GM23338 (cell line): ENCODE measurements at regions not wholly inside any gene's neighbourhood (a gene's known extent, or its start where the extent isn't known, plus 50 kb on each side); places are given as distances from the start of the nearest gene placed in this dataset.

Experiments used
- ATAC-seq: fragments of 200-7000 bp; cut with Tn5 transposase; 3 replicates; pipeline ENCODE4 v1.9.1; 2020
- DNase-seq: peaks from one replicate; pipeline ENCODE4 v3.0.0-alpha.2; 2015; ENCODE audit warnings: low spot score
- H2AFZ ChIP-seq: fragments of 200-600 bp; sonication (generic); 2 replicates; pipeline ENCODE4 v1.8.0; 2016; ENCODE audit warnings: antibody characterized with exemption, mild to moderate bottlenecking, moderate library complexity
- H3F3A ChIP-seq: fragments of 200-600 bp; sonication (generic); replicated peaks from 2 replicates; pipeline ENCODE4 v1.8.0; 2017; ENCODE audit warnings: antibody characterized with exemption, mixed run types, low read depth
- H3K27ac ChIP-seq: fragments of 200-600 bp; sonication (generic); 2 replicates; pipeline ENCODE4 v1.6.1; 2016; ENCODE audit warnings: low read depth
- H3K27me3 ChIP-seq: fragments of 200-600 bp; sonication (generic); 2 replicates; pipeline ENCODE4 v1.8.0; 2016; ENCODE audit warnings: mild to moderate bottlenecking, mixed run types, moderate library complexity; ENCODE audit not compliant: insufficient read depth
- H3K36me3 ChIP-seq: fragments of 200-600 bp; sonication (generic); 2 replicates; pipeline ENCODE4 v1.8.0; 2016; ENCODE audit warnings: mild to moderate bottlenecking; ENCODE audit not compliant: insufficient read depth
- H3K4me1 ChIP-seq: fragments of 200-600 bp; sonication (generic); 2 replicates; pipeline ENCODE4 v1.8.0; 2016; ENCODE audit warnings: mild to moderate bottlenecking, moderate library complexity; ENCODE audit not compliant: insufficient read depth
- H3K4me2 ChIP-seq: fragments of 200-600 bp; sonication (generic); 2 replicates; pipeline ENCODE4 v1.7.1; 2017; ENCODE audit warnings: mixed run types
- H3K4me3 ChIP-seq: fragments of 200-600 bp; sonication (generic); 2 replicates; pipeline ENCODE4 v1.6.1; 2016; ENCODE audit warnings: mixed run types
- H3K79me2 ChIP-seq: fragments of 200-600 bp; sonication (generic); replicated peaks from 2 replicates; pipeline ENCODE4 v1.8.0; 2017; ENCODE audit warnings: mild to moderate bottlenecking; ENCODE audit not compliant: insufficient read depth
- H3K9me2 ChIP-seq: fragments of 200-600 bp; sonication (generic); 2 replicates; pipeline ENCODE4 v1.8.0; 2017; ENCODE audit not compliant: insufficient read depth
- H4K20me1 ChIP-seq: fragments of 200-600 bp; sonication (generic); replicated peaks from 2 replicates; pipeline ENCODE4 v1.8.0; 2017; ENCODE audit warnings: mild to moderate bottlenecking; ENCODE audit not compliant: insufficient read depth
- H3K27ac Mint-ChIP-seq: 2 replicates; pipeline ENCODE4 v1.8.0; 2020; ENCODE audit warnings: inconsistent platforms, mild to moderate bottlenecking, moderate library complexity, mixed read lengths
- H3K27me3 Mint-ChIP-seq: 3 replicates; pipeline ENCODE4 v1.8.0; 2022; ENCODE audit warnings: low read depth, mild to moderate bottlenecking, moderate library complexity, mixed read lengths, inconsistent platforms; ENCODE audit not compliant: insufficient read depth, poor library complexity
- H3K36me3 Mint-ChIP-seq: 3 replicates; pipeline ENCODE4 v1.8.0; 2021; ENCODE audit warnings: low read depth, mild to moderate bottlenecking, inconsistent platforms, moderate library complexity, mixed read lengths
- H3K4me1 Mint-ChIP-seq: 3 replicates; pipeline ENCODE4 v1.8.0; 2020; ENCODE audit warnings: mild to moderate bottlenecking, inconsistent platforms, mixed read lengths
- H3K4me3 Mint-ChIP-seq: 3 replicates; pipeline ENCODE4 v1.8.0; 2021; ENCODE audit warnings: moderate library complexity, mild to moderate bottlenecking, inconsistent platforms, mixed read lengths
- H3K9me3 Mint-ChIP-seq: 3 replicates; pipeline ENCODE4 v1.8.0; 2020; ENCODE audit warnings: moderate library complexity, mild to moderate bottlenecking, inconsistent platforms, mixed read lengths
- CREB1 ChIP-seq: fragments of 250-450 bp; sonication (Bioruptor Pico); IDR thresholded peaks from 2 replicates; pipeline ENCODE4 v1.5.0; 2020; ENCODE audit warnings: low read depth, mild to moderate bottlenecking, moderate library complexity
- EZH2 ChIP-seq: fragments of 200-600 bp; sonication (generic); IDR thresholded peaks from one replicate; pipeline ENCODE4 v1.8.0; 2017; ENCODE audit warnings: antibody characterized with exemption, mild to moderate bottlenecking, low read depth; ENCODE audit not compliant: unreplicated experiment
- EZH2phosphoT487 ChIP-seq: fragments of 200-600 bp; sonication (generic); IDR thresholded peaks from one replicate; pipeline ENCODE4 v1.8.1; 2018; ENCODE audit warnings: antibody characterized with exemption; ENCODE audit not compliant: unreplicated experiment
- JUNB ChIP-seq: IDR thresholded peaks from one replicate; pipeline ENCODE4 v1.6.1; 2016; ENCODE audit warnings: antibody characterized with exemption; ENCODE audit not compliant: unreplicated experiment
- NANOG ChIP-seq: IDR thresholded peaks from 2 replicates; pipeline ENCODE4 v1.6.1; 2016; ENCODE audit warnings: antibody characterized with exemption, borderline replicate concordance
- POLR2AphosphoS5 ChIP-seq: IDR thresholded peaks from 2 replicates; pipeline ENCODE4 v1.6.1; 2016; ENCODE audit warnings: antibody characterized with exemption, low read depth
- STAT1 ChIP-seq: IDR thresholded peaks from one replicate; pipeline ENCODE4 v1.6.1; 2016; ENCODE audit warnings: antibody characterized with exemption; ENCODE audit not compliant: unreplicated experiment
- ZNF114 ChIP-seq: fragments of 250-450 bp; sonication (Bioruptor Pico); IDR thresholded peaks from 2 replicates; pipeline ENCODE4 v1.5.0; 2020; ENCODE audit warnings: mild to moderate bottlenecking, moderate library complexity
- ZNF331 ChIP-seq: fragments of 250-450 bp; sonication (Bioruptor Pico); IDR thresholded peaks from 2 replicates; pipeline ENCODE4 v1.5.0; 2020; ENCODE audit warnings: low read depth, mild to moderate bottlenecking, moderate library complexity
- TF ChIP-seq, protein P1 (sequence below): IDR thresholded peaks from 2 replicates; pipeline ENCODE4 v1.6.1; 2016; ENCODE audit warnings: antibody characterized with exemption
- TF ChIP-seq, protein P2 (sequence below): fragments of 250-450 bp; sonication (Bioruptor Pico); IDR thresholded peaks from 2 replicates; pipeline ENCODE4 v1.5.0; 2020; ENCODE audit warnings: mild to moderate bottlenecking, moderate library complexity
- TF ChIP-seq, protein P3 (sequence below): IDR thresholded peaks from one replicate; pipeline ENCODE4 v1.6.1; 2018; ENCODE audit warnings: antibody characterized with exemption; ENCODE audit not compliant: unreplicated experiment
- TF ChIP-seq, protein P4 (sequence below), 2 experiments: fragments of 200-600 bp in 1 of 2; sonication (generic) in 1 of 2; conservative IDR thresholded peaks; 2 replicates each; pipeline versions ENCODE4 v1.5.1 to v1.6.1; 2016 to 2017; ENCODE audit warnings: antibody characterized with exemption in 2 of 2, low read depth in 2 of 2, mild to moderate bottlenecking in 2 of 2, moderate library complexity in 1 of 2

DNA sequence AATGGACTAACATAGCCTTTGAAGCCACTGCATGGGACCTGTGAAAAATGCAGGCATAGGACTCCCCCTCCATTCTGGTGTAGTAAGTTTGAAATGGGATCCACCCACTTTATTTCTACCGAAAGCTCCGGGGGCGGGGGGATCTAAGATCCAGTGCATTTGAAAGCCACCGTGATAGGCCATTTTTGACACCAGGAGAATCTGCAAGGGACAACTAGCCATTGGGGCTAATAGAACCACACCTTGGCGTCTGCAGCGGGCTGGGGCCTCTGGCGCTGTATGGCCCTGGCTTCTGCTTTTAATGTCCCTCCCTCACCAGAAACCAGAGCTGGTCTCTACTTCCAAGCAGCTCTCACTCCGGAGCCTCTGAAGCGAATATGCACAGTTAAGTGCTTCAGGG is 60.1 kb upstream of the GPR26 start:
- DNase-seq: no peak
- H3K4me1 ChIP-seq: peaks cover 37% of the 10 kb centered on the region

More for the DNA sequence above, 60.1 kb upstream of the GPR26 start:
- Mint-ChIP-seq H3K27ac (no peak overlapping the region), H3K4me3 (no peak overlapping the region), H3K36me3 (no peaks in the 10 kb centered on the region), H3K9me3 (peaks cover 6% of the 10 kb centered on the region; the same call in 2 of the 3 replicates), H3K4me1 (peaks cover 38% of the 10 kb centered on the region), H3K27me3 (peaks cover 2% of the 10 kb centered on the region)
- Histone ChIP-seq H3K27me3 (no peaks in the 10 kb centered on the region), H3K27ac (no peak overlapping the region), H3K4me2 (0 out of 2 replicates have a peak overlapping the region, but pooled peaks have one; percentile 65), H3F3A (no peaks in the 10 kb centered on the region), H3K36me3 (no peaks in the 10 kb centered on the region), H4K20me1 (no peaks in the 10 kb centered on the region), H3K9me2 (peaks cover 7% of the 10 kb centered on the region), H3K79me2 (no peaks in the 10 kb centered on the region), H2AFZ (peak overlapping the region; percentile 4; the same call in 1 of the 2 replicates), H3K4me3 (no peak overlapping the region)
- no peak for TF ChIP-seq STAT1
- TF ChIP-seq EZH2phosphoT487: no peak
- no peak for TF ChIP-seq EZH2
- TF ChIP-seq, protein P1, sequence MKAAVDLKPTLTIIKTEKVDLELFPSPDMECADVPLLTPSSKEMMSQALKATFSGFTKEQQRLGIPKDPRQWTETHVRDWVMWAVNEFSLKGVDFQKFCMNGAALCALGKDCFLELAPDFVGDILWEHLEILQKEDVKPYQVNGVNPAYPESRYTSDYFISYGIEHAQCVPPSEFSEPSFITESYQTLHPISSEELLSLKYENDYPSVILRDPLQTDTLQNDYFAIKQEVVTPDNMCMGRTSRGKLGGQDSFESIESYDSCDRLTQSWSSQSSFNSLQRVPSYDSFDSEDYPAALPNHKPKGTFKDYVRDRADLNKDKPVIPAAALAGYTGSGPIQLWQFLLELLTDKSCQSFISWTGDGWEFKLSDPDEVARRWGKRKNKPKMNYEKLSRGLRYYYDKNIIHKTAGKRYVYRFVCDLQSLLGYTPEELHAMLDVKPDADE: no peak
- no peak for TF ChIP-seq POLR2AphosphoS5
- no peak for TF ChIP-seq CREB1 (CRISPR knock-in tag)
- TF ChIP-seq, protein P2, sequence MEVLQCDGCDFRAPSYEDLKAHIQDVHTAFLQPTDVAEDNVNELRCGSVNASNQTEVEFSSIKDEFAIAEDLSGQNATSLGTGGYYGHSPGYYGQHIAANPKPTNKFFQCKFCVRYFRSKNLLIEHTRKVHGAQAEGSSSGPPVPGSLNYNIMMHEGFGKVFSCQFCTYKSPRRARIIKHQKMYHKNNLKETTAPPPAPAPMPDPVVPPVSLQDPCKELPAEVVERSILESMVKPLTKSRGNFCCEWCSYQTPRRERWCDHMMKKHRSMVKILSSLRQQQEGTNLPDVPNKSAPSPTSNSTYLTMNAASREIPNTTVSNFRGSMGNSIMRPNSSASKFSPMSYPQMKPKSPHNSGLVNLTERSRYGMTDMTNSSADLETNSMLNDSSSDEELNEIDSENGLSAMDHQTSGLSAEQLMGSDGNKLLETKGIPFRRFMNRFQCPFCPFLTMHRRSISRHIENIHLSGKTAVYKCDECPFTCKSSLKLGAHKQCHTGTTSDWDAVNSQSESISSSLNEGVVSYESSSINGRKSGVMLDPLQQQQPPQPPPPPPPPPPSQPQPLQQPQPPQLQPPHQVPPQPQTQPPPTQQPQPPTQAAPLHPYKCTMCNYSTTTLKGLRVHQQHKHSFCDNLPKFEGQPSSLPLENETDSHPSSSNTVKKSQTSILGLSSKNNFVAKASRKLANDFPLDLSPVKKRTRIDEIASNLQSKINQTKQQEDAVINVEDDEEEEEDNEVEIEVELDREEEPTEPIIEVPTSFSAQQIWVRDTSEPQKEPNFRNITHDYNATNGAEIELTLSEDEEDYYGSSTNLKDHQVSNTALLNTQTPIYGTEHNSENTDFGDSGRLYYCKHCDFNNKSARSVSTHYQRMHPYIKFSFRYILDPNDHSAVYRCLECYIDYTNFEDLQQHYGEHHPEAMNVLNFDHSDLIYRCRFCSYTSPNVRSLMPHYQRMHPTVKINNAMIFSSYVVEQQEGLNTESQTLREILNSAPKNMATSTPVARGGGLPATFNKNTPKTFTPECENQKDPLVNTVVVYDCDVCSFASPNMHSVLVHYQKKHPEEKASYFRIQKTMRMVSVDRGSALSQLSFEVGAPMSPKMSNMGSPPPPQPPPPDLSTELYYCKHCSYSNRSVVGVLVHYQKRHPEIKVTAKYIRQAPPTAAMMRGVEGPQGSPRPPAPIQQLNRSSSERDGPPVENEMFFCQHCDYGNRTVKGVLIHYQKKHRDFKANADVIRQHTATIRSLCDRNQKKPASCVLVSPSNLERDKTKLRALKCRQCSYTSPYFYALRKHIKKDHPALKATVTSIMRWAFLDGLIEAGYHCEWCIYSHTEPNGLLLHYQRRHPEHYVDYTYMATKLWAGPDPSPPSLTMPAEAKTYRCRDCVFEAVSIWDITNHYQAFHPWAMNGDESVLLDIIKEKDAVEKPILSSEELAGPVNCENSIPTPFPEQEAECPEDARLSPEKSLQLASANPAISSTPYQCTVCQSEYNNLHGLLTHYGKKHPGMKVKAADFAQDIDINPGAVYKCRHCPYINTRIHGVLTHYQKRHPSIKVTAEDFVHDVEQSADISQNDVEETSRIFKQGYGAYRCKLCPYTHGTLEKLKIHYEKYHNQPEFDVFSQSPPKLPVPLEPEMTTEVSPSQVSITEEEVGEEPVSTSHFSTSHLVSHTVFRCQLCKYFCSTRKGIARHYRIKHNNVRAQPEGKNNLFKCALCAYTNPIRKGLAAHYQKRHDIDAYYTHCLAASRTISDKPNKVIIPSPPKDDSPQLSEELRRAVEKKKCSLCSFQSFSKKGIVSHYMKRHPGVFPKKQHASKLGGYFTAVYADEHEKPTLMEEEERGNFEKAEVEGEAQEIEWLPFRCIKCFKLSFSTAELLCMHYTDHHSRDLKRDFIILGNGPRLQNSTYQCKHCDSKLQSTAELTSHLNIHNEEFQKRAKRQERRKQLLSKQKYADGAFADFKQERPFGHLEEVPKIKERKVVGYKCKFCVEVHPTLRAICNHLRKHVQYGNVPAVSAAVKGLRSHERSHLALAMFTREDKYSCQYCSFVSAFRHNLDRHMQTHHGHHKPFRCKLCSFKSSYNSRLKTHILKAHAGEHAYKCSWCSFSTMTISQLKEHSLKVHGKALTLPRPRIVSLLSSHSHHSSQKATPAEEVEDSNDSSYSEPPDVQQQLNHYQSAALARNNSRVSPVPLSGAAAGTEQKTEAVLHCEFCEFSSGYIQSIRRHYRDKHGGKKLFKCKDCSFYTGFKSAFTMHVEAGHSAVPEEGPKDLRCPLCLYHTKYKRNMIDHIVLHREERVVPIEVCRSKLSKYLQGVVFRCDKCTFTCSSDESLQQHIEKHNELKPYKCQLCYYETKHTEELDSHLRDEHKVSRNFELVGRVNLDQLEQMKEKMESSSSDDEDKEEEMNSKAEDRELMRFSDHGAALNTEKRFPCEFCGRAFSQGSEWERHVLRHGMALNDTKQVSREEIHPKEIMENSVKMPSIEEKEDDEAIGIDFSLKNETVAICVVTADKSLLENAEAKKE (CRISPR knock-in tag): no peak
- no peak for TF ChIP-seq NANOG
- no peak for TF ChIP-seq ZNF331 (CRISPR knock-in tag)
- TF ChIP-seq JUNB: no peak
- TF ChIP-seq, protein P3, sequence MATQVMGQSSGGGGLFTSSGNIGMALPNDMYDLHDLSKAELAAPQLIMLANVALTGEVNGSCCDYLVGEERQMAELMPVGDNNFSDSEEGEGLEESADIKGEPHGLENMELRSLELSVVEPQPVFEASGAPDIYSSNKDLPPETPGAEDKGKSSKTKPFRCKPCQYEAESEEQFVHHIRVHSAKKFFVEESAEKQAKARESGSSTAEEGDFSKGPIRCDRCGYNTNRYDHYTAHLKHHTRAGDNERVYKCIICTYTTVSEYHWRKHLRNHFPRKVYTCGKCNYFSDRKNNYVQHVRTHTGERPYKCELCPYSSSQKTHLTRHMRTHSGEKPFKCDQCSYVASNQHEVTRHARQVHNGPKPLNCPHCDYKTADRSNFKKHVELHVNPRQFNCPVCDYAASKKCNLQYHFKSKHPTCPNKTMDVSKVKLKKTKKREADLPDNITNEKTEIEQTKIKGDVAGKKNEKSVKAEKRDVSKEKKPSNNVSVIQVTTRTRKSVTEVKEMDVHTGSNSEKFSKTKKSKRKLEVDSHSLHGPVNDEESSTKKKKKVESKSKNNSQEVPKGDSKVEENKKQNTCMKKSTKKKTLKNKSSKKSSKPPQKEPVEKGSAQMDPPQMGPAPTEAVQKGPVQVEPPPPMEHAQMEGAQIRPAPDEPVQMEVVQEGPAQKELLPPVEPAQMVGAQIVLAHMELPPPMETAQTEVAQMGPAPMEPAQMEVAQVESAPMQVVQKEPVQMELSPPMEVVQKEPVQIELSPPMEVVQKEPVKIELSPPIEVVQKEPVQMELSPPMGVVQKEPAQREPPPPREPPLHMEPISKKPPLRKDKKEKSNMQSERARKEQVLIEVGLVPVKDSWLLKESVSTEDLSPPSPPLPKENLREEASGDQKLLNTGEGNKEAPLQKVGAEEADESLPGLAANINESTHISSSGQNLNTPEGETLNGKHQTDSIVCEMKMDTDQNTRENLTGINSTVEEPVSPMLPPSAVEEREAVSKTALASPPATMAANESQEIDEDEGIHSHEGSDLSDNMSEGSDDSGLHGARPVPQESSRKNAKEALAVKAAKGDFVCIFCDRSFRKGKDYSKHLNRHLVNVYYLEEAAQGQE: no peak
- TF ChIP-seq ZNF114 (CRISPR knock-in tag): no peak
- TF ChIP-seq, protein P4, sequence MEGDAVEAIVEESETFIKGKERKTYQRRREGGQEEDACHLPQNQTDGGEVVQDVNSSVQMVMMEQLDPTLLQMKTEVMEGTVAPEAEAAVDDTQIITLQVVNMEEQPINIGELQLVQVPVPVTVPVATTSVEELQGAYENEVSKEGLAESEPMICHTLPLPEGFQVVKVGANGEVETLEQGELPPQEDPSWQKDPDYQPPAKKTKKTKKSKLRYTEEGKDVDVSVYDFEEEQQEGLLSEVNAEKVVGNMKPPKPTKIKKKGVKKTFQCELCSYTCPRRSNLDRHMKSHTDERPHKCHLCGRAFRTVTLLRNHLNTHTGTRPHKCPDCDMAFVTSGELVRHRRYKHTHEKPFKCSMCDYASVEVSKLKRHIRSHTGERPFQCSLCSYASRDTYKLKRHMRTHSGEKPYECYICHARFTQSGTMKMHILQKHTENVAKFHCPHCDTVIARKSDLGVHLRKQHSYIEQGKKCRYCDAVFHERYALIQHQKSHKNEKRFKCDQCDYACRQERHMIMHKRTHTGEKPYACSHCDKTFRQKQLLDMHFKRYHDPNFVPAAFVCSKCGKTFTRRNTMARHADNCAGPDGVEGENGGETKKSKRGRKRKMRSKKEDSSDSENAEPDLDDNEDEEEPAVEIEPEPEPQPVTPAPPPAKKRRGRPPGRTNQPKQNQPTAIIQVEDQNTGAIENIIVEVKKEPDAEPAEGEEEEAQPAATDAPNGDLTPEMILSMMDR (conservative IDR thresholded peaks at IDR 0.05; ENCODE audit: low read depth in 2 of 2): no peak
- no peak for ATAC-seq
